ENCODE measurements at regions not wholly inside any gene's neighbourhood (a gene's known extent, or its start where the extent isn't known, plus 50 kb on each side); places are given as distances from the start of the nearest gene placed in this dataset.

- TF ChIP-seq CTCF (IDR thresholded peaks at IDR 0.05) (no peak), POLR2A (IDR thresholded peaks at IDR 0.05) (no peak)
Observed at GRCh38 chr4:176981551-176981950, 188.8 kb upstream of the VEGFC start.
